Ecto neural progenitor cell (in vitro differentiated cells): ENCODE measurements at regions not wholly inside any gene's neighbourhood (a gene's known extent, or its start where the extent isn't known, plus 50 kb on each side); places are given as distances from the start of the nearest gene placed in this dataset.
"Not testable (repeated sequence)": the region's sequence is repeated elsewhere in the genome, so short reads cannot be mapped to it uniquely, and the experiment has no call there.

Experiments
- DNase-seq: peaks from one replicate; pipeline ENCODE4 v3.0.0-alpha.2; 2018; ENCODE audit warnings: low spot score

DNA sequence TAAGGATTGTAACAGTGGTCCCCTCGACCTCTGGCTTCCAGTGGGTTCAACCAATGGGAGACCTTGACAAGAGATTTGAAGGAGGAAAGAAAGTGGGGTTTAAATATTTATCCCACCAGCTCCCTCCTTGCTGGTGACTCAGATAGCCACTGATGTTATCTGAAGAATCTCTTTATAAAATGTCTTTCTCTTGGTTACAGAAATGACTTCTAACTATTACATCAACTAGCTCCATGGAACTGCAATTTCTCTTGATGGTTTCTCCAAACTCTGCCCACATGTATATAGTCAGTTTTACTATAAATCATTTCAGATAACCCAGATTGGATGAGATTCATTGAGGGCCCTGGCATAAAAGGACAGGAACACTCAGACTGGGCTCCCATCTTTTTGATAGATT lies 920.2 kb upstream of the SOX9 start:
- DNase-seq, result no peak

DNA sequence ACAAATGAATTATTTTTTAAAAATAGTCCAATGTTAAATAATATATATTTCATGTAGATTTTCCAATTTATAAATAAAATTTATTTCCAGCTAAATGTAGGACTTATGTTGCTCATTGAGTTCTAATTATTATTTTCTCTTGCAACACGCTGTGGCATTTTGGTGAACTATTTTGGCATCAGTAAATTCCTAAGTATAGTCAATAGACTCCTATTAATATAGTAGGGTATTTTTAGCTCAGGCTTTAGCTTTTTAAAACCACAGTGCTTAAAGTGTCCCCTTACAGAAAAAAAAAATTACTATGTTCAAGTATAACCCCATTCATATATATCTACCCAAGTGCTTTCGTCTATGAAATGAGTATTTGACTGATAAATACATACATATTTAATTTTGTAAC lies 919.2 kb upstream of the SOX9 start:
- DNase-seq, result no peak

DNA sequence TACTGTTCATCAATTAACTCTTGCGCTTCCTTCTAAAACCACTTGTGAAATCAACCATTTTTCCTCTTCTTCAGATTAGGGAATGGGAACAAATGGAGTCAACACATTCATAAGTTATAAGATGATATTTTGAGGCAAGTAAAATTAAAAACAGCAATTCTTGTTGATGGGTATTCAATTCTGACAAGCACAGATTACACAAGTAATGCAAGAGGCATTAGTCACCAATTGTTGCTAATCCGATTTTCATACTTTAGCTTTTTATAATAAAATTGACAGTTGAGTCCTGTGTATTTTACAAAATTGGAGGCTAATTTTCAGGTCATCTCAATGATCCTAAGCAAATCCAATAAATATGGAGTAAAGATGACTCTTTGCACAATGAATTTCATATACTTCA lies 918.4 kb upstream of the SOX9 start:
- no peak for DNase-seq

DNA sequence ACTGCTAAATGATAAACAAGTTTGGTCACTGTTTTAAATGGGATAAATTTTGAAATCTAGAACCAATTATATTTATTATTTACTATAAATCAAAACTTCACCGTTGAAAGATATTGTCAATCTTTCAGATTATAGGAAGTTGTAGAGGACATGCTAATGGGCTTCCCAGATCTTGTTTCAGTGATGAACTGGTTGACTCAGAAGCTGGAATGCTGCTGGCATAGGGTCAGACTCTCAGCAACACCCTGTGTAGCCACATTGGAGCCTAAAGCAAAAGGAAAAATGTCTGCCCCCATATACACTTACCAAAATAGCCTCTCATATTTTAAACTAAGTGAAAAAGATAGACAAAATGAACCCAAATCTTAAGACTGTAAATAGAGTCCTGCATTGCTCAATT lies 916.9 kb upstream of the SOX9 start:
- DNase-seq, result no peak

DNA sequence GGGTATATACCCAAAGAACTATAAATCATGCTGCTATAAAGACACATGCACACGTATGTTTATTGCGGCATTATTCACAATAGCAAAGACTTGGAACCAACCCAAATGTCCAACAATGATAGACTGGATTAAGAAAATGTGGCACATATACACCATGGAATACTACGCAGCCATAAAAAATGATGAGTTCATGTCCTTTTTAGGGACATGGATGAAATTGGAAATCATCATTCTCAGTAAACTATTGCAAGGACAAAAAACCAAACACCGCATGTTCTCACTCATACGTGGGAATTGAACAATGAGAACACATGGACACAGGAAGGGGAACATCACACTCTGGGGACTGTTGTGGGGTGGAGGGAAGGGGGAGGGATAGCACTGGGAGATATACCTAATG lies 914.9 kb upstream of the SOX9 start:
- not testable (repeated sequence) for DNase-seq

DNA sequence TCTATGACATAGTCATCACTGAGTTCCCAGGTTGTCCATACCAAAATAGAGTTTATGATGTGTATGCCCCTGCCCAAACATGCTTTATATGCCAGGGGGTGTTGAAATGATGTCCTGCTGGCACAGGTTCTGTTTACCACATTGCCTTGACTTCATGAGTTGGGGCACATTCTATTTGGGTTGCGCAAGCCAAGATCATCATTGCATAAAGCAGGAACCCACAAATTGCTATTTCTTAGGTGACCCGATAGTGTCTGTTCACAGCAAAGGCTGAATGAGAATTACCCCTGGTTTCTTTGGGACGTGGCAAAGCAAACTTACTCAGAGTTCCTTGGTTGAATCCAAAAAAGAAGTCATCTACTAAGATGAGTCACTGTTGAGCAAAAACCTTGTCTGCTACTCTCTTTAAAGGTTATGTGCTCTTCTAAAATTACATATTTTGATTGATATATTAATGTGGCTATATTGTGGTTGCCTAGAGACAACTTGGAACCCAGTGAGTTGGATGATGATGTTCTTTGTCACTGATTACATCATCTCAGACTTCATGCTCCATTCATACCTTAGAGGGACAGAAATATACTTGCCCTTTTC lies 912.6 kb upstream of the SOX9 start:
- DNase-seq, result no peak

DNA sequence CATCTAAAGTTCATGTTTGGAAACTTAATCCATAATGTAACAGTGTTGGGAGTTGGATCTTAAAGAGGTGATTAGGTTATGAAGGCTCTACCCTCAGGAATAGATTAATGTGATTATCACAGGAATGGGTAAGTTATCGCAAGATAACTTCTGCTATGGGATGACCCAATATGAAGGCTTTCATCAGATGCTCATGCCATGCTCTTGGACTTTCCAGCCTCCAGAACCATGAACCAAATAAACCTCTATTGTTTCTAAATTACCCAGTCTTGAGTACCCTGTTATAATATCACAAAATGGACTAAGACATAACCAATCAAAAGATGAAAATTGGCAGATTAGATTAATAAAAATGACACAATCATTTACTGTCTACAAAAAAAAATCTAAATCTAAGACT lies 906.9 kb upstream of the SOX9 start:
- DNase-seq, result no peak

DNA sequence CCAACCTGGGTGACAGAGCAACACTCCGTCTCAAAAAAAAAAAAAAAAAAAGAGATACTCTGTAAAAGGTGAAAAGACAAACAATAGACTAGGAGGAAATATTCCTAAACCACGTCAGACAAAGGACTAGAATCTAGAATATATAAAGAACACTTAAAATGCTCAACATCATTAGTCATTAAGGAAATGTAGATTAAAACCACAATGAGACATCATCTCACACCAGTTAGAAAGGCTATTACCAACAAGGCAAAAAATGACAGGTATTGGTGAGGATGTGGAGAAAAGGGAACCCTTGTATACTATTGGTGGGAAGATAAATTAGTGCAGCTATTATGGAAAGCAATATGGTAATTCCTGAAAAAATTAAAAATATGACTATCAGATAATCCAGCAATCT lies 903.1 kb upstream of the SOX9 start:
- no peak for DNase-seq

DNA sequence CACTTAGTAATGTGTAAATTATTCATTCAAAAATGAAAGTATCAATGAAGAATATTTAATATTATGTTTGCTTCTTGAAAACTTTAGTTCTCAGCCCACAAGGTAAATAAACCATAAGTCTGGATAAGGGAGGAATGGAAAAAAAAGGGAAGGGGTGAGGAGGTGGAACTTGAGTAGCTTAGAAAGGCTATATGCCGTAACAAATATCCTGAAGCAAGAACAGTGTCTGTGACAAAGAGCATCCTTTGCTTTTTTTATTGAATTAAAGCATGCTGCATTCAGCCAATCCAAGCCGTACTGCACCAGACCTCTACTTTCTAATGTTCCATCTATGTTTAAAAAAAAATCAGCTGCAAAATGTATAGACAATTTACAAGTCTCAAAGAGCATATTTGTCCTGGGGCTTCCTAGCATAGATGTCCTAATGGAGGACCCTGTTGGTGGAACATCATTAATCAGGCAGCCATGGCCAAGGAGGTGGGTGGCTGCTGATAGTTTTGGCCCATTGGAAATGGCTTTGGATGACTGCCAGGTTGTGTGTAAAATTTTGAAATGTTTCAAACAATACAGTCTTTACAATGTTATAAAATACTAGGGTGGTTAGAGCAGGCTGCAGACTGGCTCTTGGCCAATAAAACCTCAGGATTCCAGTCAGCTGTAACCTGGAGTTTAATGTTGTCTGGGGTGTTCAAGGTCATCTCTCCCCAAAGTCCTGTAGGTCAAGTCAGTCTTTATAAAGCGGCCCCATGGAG lies 895.8 kb upstream of the SOX9 start:
- DNase-seq, result no peak

DNA sequence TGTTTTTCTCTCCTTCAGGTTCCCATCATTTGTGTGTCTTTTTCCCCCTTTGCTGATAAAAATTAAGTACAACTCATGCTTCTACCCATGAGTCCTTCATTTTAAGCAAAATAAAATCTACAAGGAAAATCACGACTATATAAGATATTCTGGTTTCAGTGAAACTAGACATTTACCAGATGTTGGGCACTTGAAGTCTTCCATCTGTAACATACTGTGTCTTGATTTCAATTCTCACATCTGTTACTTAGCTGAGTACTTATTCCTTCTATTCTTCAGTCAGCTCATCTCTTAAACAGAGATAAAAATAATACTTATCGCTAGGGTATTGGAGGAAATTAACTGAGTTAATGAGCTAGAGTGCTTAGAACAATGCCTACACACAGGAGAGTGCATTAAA lies 893.0 kb upstream of the SOX9 start:
- DNase-seq, result no peak

DNA sequence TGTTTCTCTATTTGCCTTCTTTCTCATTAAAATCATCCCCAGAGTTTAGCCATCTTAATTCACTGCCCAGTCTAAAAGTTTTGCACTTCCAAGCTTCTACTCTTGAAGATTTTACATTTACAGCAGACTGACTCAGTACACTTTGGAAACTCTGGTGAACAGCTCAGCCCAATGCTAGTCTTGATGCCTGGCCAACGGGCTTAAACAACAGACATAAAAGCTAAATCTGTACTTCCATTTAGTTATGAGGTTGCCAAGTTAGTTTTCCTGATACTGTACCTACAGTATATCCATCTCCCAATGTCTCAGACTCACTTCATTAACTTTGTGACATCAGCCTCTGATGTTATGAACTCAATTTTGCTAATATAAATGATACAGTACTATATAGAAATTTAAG lies 891.8 kb upstream of the SOX9 start:
- DNase-seq, result no peak

DNA sequence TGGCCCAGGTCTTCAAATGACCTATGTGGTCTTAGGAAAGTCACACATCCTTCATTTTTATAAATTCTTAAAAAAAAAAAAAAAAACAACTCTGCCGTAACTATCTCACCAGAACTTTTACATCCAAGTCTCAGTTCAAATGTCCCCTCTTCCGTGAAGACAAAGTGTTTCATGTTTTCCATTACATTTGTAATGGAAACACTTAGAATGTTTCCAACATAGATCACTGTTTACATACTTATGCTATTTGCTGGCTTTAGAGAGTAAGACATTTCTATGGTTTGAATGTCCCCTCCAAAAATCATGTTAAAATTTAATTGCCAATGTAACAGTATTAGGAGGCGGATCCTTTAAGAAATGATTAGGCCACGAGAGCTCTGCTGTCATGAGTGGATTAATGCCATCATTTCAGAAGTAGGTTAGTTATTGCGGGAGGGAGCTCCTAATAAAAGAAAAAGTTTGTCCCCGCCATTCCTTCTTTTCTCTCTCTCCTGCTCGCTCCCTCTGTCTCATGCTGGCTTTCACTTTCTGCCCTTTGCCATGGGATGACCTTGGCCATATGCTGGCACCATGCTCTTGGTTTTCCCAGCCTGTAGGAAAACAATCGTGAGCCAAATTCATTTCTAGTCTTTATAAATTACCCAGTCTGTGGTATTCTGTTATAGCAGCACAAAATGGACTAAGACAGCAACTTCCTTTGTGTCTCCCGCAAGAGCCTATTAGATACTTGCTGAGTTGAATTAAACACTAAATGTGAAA lies 887.8 kb upstream of the SOX9 start:
- no peak for DNase-seq

DNA sequence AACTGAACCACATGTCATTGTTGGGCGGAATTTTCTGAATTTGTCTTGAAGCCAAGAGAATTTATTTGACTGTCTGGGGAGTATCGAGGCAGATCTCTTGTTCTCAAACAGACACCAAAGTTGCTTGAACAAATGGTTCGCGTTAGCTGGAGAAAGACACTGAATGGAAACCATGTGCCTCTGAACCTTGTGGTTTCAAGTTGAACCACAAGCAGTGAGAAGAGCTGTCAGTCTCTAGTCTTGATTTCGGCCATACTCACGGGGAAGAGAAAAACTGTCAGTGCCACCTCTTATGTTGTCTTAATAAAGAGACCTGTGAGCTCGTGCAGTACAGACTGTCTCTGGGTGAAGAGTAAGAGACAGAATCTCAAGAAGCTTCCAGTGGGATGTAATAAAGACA lies 886.5 kb upstream of the SOX9 start:
- DNase-seq, result no peak

DNA sequence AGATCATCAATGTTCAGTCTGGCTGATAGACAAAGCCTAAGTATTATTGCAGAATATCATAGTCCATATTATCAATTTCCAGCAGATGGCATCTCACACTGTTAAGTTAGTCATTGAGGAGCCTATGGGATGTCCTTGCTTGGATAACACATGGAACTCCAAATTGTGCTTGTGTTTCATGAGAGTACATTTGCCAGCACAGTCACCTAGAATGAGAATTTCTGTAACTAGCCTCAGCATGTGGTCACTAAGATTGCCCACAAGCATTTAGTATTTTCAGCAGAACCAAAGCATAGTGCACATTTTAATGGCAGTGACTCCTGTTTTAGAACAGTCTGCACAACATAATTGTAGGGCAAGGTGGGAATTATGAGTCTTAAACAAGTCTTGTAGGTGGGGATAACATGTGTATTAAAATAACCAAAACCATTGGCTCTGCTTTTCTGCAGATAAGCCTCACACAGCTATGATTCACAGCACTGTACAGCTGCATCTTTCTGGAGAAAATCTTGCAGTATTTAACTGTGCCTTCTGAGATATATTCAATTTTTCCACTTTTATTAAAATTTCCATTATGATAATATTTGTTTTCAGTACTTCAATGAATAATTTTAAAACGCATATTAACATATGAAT lies 882.8 kb upstream of the SOX9 start:
- DNase-seq, result no peak

DNA sequence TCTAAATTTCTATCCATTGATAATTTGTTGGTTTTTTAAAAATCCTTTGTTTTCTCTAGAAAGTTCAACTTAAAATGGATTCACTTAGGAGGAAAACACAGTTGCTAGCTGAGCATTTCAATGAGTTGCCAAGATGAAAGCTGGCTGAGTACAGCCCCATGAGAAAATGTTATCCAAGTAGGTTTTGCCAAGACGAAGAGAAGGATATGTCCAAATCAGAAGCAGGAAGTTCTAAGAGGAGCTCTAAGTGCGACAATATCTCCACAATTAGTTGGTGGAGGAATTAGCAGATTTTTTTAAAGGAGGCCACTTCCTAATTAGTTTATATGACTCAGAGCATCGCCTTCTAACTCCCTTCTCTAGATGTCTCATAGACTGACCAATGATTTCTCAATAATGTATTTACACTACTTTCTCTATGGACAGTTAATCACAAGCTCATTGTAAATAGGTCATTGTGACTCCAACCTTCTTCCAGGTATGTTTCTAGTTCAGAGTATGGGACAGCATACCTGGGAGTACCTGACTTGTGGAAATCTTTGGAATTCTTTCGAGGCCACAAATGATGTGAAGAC lies 873.3 kb upstream of the SOX9 start:
- DNase-seq, result no peak

DNA sequence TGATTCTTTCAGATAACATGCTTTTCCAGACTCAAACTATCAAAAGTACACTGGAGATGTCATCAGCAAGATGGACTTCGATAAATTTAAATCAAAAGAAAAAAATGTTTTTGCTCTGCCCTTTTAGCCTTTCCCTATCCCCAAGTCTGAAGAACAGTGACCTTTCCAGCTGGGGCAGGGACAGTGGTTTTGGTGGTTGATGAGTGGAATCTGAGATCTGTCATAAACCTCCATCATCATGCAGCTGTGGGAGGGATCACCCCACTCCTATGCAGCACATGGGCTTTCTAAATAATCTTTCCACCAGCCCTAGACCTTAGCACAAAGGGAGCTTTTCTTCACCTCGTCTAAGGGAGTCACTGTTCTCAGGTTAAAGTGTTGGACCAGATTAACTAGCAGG lies 869.5 kb upstream of the SOX9 start:
- DNase-seq, result no peak

DNA sequence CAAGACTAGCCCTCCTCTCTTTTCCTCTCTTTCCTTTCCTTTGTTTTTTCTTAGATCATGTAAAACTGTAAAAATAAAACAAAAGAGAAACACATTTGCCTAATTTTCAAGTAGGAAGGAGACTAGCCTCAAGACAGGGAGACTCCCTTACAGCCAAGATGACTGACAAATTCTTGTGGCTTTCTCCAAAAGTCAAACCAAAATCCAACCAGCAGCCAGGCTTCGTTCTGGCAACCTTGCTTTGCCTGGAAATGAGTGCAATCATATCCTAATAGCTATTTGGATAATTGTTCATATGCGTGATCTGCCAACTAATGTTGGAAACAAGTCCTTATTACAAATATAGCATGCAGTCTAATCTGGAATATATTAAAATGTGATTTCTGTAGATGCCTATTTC lies 868.9 kb upstream of the SOX9 start:
- no peak for DNase-seq

DNA sequence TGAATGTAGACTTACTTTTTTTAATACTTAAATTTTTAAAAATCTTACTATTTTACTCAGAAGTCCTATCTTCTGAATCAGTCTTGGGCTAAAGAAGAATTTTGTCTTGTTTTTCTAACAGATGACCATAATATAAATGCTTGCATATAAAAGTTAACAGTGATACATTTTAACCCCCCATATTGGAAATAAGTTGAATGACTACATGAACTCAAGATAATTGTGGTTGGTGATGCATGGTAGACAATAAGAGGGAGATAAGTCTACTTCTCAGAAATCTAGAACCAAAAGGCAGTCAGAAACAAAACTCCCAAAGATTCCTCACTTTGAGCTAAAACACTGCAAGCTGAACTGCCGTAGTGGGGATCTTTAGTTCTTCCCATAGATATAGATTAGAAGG lies 868.4 kb upstream of the SOX9 start:
- no peak for DNase-seq

DNA sequence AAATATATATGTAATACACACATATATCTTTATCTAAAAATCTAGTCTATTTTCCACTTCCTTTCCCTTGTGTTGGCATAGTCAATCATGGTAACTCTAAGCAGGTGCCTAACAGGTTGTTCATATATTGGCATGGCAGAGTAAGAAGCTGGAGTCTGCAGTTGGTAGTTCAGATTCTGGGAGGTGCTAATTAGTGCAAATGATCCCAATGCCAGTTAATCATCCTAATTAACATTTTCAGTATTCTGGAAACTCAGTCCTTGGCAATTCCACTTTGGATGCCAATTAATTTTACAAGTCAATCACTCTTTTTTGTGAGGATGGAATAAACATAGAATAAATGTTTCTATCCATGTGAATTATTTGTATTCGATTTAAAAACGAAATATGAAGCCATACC lies 863.7 kb upstream of the SOX9 start:
- no peak for DNase-seq

DNA sequence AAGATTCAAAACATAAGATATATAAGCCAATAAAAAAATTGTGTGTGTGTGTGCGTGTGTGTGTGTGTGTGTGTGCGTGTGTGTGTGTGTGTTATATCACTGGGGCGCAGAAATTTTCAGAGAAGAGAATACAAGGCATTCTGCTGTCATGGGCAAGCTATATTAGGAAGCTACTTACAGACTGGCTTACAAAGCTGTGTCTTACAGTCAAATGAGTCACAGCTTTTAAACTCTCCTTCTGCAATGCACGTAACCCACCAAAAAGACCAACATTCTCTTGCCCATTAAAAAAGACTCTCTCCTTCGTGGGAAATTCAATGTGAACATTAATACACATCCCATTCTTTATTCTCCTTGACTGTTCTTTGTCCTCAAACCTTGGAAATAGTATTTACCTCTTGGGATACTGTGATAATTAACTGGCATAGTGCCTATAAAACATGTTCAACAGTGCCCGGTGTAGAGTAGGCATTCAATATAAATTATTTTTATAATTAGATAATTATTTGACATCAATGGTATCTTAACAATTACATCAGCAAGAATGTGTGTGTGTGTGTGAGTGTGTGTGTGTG lies 860.4 kb upstream of the SOX9 start:
- no peak for DNase-seq

DNA sequence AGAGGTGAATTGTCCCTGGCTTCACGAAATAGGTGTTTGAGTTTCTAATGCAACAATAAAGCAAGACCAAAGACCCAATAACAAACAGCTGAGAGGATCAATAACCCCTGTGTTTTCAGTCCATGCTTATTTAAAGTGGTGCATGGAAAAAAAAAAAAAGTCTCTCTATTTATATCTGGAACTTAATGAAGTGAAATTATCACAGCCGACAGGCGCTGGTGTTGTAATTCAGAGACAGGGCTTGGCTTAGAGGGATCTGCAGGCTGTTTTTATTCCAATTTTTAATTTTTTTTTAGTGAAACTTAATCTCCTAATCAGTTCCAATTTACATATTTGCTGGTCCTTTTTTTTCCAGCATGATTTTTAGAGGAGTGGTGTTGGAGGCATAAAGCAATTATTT lies 858.2 kb upstream of the SOX9 start:
- no peak for DNase-seq

DNA sequence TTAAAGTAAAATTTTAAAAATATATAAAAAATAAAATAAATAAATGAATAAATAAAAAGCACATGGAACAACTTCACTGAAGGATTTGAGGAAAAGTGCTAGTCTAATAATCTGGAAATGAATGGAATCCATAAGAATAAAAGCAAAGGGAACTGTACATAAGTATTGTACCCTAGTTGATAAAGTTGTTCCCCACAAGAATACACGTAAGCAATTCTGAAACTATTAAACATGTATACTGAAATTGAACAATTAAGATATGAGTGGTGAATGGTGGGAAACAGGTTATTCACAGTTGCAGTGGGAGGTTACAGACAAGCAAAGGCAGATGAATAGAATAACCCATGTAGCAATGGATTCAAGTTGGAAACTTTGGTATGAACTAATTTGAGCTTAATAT lies 853.2 kb upstream of the SOX9 start:
- no peak for DNase-seq
